ENCODE measurements at regions not wholly inside any gene's neighbourhood (a gene's known extent, or its start where the extent isn't known, plus 50 kb on each side); places are given as distances from the start of the nearest gene placed in this dataset.

GRCh38 chr7:10117815-10118214, 855.9 kb upstream of the PHF14 start:
- TF ChIP-seq, protein P1, sequence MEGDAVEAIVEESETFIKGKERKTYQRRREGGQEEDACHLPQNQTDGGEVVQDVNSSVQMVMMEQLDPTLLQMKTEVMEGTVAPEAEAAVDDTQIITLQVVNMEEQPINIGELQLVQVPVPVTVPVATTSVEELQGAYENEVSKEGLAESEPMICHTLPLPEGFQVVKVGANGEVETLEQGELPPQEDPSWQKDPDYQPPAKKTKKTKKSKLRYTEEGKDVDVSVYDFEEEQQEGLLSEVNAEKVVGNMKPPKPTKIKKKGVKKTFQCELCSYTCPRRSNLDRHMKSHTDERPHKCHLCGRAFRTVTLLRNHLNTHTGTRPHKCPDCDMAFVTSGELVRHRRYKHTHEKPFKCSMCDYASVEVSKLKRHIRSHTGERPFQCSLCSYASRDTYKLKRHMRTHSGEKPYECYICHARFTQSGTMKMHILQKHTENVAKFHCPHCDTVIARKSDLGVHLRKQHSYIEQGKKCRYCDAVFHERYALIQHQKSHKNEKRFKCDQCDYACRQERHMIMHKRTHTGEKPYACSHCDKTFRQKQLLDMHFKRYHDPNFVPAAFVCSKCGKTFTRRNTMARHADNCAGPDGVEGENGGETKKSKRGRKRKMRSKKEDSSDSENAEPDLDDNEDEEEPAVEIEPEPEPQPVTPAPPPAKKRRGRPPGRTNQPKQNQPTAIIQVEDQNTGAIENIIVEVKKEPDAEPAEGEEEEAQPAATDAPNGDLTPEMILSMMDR (IDR thresholded peaks at IDR 0.05; ENCODE audit: low read depth, low read length) = no peak
- H3K4me3 ChIP-seq (ENCODE audit: low read depth, low read length) = no peak overlapping the region

DNA sequence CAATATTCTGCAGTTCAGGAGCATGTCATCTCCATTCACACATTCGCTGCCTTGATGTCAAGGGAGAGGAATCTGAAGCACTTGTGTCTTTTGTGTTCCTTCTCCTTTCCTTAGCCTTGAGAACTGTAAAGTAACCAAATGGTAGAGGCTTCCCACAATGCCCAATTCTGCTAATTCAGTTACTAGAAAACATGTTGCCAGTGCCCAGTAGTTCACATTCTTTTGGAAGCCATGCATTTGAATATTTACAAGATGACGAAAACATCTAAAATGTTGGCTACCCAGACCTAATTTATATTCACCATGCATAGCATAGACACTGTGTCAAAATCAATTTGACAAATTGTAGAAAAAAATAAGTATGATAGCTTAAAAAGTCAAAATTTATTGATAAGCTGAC, 852.7 kb upstream of the PHF14 start:
- no peak overlapping the region for H3K4me3 ChIP-seq (ENCODE audit: low read depth, low read length)

DNA sequence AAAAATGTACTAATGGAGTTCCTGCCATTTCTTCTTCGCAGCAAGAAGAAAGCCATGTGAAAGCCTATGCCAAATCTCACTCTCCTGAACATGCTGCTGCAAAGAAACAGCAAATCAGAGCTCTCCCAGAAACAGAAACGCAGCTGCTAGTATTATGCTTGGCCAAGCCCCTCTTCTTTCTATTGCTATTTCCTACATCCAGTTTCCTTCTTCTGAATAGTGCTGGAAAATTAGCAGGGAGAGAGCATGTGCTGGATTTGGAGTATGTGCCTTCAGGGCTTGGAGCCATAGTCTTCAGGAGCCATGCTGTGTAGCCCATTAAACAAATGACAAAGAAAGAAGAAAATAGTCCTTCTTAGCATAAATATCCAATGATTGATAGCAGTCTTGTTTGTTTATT, 852.0 kb upstream of the PHF14 start:
- H3K4me3 ChIP-seq (ENCODE audit: low read depth, low read length) = no peak overlapping the region
- TF ChIP-seq, protein P1 (IDR thresholded peaks at IDR 0.05; ENCODE audit: low read depth, low read length) = no peak

More for the DNA sequence above, 852.7 kb upstream of the PHF14 start:
- TF ChIP-seq, protein P1 (IDR thresholded peaks at IDR 0.05; ENCODE audit: low read depth, low read length) = no peak

- TF ChIP-seq, protein P1 (IDR thresholded peaks at IDR 0.05; ENCODE audit: low read depth, low read length) = no peak
- H3K4me3 ChIP-seq (ENCODE audit: low read depth, low read length) = no peak overlapping the region
These were observed 851.0 kb upstream of the PHF14 start for GRCh38 chr7:10122551-10123100.

GRCh38 chr7:10128748-10129147, 844.9 kb upstream of the PHF14 start:
- no peak overlapping the region for H3K4me3 ChIP-seq (ENCODE audit: low read depth, low read length)
- TF ChIP-seq, protein P1 (IDR thresholded peaks at IDR 0.05; ENCODE audit: low read depth, low read length) = no peak

DNA sequence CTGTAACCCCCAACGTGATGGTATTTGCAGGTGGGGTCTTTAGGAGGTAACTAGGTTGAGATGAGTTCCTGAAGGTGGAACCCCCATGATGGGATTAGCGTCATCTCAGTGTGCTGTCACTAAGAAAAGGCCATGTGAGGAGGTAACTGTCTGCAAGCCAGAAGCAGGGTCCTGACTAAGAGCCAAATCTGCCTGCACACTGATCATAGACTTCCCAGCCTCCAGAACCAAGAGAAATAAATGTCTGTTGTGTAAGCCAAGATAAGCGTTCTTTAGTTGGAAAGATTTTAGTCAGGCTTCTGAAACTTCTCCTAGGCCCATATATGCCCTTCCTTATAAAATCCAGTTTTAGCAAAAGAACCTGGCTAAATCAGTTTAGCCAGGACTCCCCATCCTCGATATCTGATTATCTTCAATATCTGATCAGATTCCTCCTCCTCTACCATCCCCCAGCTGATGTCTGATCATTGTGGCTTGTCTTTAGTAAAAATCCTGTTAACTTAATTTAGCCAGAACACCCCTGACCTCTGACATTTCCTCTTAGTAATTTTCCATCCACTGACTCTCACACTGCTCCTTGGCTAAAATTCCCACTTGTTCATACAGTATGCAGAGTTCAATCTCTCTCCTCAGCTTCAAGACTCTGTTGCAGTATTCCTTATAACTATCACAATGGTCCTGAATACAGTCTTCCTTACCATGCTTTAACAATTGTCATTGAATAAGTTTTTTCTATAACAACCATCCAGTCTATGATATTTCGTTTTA, 835.4 kb upstream of the PHF14 start:
- no peak overlapping the region for H3K4me3 ChIP-seq (ENCODE audit: low read depth, low read length)
- TF ChIP-seq, protein P1 (IDR thresholded peaks at IDR 0.05; ENCODE audit: low read depth, low read length) = no peak

DNA sequence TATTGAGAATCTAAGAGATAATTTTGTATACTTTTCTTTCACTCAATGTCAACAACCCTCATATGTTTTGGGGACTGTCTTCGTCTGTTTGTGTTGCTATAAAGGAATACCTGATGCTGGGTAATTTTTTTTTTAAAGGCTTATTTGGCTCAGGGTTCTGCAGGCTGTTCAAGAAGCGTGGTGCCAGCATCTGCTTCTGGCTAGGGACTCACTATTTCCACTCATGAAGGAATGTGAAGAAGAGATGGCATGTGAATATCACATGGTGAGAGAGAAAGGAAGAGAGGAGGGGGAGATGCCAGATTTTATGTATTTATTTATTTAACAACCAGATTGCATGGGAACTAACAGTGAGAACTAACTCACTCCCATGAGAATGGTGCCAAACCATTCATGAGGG, 827.4 kb upstream of the PHF14 start:
- TF ChIP-seq, protein P1 (IDR thresholded peaks at IDR 0.05; ENCODE audit: low read depth, low read length) = no peak
- no peak overlapping the region for H3K4me3 ChIP-seq (ENCODE audit: low read depth, low read length)
